ENCODE measurements at regions not wholly inside any gene's neighbourhood (a gene's known extent, or its start where the extent isn't known, plus 50 kb on each side); places are given as distances from the start of the nearest gene placed in this dataset.

DNA sequence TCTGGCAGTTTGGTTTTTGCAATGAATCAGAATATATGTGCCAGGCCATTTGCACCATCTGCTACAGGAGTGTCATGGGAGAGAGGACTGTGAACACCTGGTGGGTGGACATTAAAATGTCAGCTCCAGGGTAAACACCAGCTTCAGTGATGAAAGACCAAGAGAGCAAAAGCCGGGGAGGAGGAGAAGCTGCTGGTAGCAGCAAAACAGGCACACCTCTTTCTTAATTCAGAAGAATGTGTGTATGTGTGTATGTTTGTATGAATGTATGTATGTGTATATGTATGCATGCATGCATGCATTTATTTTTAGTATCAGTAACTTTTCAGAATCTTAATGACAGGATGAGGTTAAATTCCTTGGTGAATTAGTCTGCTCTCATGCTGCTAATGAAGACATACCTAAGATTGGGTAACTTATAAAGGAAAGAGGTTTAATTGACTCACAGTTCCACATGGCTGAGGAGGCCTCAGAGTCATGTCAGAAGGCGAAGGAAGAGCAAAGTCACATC lies 357.4 kb upstream of the PRICKLE1 start:
- H3K27me3 ChIP-seq (ENCODE audit: low read depth), result no peaks in the 10 kb centered on the region
- H3K27ac ChIP-seq, result no peak overlapping the region
- H3K9me3 ChIP-seq, result peaks cover 21% of the 10 kb centered on the region
- intact Hi-C loops (cut with DNase I), result no loop called here
- DNase-seq (no peak), ATAC-seq (no peak)
- no peaks in the 10 kb centered on the region for H3K36me3 ChIP-seq
- H3K4me1 ChIP-seq, result no peaks in the 10 kb centered on the region
- TF ChIP-seq, protein P1, sequence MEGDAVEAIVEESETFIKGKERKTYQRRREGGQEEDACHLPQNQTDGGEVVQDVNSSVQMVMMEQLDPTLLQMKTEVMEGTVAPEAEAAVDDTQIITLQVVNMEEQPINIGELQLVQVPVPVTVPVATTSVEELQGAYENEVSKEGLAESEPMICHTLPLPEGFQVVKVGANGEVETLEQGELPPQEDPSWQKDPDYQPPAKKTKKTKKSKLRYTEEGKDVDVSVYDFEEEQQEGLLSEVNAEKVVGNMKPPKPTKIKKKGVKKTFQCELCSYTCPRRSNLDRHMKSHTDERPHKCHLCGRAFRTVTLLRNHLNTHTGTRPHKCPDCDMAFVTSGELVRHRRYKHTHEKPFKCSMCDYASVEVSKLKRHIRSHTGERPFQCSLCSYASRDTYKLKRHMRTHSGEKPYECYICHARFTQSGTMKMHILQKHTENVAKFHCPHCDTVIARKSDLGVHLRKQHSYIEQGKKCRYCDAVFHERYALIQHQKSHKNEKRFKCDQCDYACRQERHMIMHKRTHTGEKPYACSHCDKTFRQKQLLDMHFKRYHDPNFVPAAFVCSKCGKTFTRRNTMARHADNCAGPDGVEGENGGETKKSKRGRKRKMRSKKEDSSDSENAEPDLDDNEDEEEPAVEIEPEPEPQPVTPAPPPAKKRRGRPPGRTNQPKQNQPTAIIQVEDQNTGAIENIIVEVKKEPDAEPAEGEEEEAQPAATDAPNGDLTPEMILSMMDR (IDR thresholded peaks at IDR 0.05), result no peak
- H3K4me3 ChIP-seq, result no peak overlapping the region

DNA sequence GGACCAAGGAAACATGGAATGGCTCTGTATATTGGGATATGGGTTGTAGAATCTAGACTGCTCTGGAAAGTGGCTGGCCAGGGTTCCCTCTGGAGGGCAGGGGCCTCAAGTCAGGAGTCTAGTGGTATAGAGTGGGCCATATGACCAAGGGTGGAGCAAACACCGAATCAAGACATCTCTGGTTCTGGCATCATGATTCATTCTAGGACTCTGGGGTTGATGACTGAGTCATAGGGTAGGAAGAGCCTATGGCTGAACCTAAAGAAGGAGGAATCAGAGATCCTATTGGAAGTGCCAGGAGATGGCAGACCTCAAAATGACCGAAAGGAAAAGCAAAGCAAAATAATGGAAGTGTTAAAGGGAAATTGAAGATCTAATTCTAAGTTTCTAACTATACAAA lies 356.4 kb upstream of the PRICKLE1 start:
- H3K27me3 ChIP-seq (ENCODE audit: low read depth), result no peaks in the 10 kb centered on the region
- DNase-seq (no peak), ATAC-seq (no peak)
- H3K4me3 ChIP-seq, result no peak overlapping the region
- H3K36me3 ChIP-seq, result no peaks in the 10 kb centered on the region
- TF ChIP-seq, protein P1 (IDR thresholded peaks at IDR 0.05), result no peak
- no peak overlapping the region for H3K27ac ChIP-seq
- peaks cover 27% of the 10 kb centered on the region for H3K9me3 ChIP-seq
- no peaks in the 10 kb centered on the region for H3K4me1 ChIP-seq
- intact Hi-C loops (cut with DNase I), result no loop called here

GRCh38 chr12:42944516-42944915 lies 355.0 kb upstream of the PRICKLE1 start:
- Histone ChIP-seq H3K9me3 (peaks cover 31% of the 10 kb centered on the region), H3K27ac (no peak overlapping the region), H3K4me3 (no peak overlapping the region), H3K4me1 (no peaks in the 10 kb centered on the region), H3K36me3 (no peaks in the 10 kb centered on the region), H3K27me3 (ENCODE audit: low read depth) (no peaks in the 10 kb centered on the region)
- ATAC-seq, result no peak
- TF ChIP-seq, protein P1 (IDR thresholded peaks at IDR 0.05), result no peak
- intact Hi-C loops (cut with DNase I), result no loop called here
- no peak for DNase-seq

DNA sequence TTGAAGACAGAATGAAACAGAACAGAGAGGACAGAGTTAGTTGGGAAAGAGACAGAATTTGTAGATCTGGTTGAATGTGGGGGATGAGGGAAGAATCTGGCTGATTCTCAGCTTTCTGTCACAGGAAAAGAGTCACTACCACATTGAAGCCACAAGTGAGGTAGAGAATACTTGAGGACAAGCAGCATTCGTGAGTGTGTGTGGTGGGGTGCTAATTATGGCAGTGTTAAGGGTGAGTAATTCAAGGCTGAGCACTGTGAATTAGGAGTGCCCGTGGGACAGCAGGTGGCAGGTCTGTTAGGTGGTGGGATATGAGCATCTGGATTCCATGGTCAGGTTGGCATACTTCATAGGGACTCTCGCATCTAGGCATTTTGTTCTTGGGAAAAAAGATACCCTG lies 347.4 kb upstream of the PRICKLE1 start:
- Histone ChIP-seq H3K9me3 (peaks cover 12% of the 10 kb centered on the region), H3K27ac (no peak overlapping the region), H3K36me3 (no peaks in the 10 kb centered on the region), H3K27me3 (ENCODE audit: low read depth) (no peaks in the 10 kb centered on the region), H3K4me3 (no peak overlapping the region), H3K4me1 (no peaks in the 10 kb centered on the region)
- TF ChIP-seq, protein P1 (IDR thresholded peaks at IDR 0.05), result no peak
- DNase-seq (no peak), ATAC-seq (no peak)
- intact Hi-C loops (cut with DNase I), result no loop called here

DNA sequence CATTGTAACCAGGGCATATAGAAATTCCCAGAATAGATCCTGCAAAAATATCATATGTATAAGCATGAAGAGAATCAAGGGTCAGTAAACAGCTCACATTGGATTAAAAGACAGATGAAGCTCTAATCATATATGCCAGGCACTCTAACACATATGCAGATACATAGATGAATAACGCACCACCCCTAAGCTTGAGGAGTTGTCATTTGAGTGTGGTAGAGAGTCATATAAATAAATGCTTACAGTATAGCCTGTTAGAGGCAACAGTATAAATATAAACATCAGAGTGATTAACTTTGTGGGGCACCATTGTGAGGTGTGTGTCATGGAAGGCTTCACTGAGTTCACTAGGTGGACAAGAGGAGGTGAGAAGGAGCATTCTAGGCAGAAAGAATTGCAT lies 346.7 kb upstream of the PRICKLE1 start:
- Histone ChIP-seq H3K4me3 (no peak overlapping the region), H3K9me3 (peaks cover 7% of the 10 kb centered on the region), H3K27me3 (ENCODE audit: low read depth) (no peaks in the 10 kb centered on the region), H3K4me1 (no peaks in the 10 kb centered on the region), H3K27ac (no peak overlapping the region), H3K36me3 (no peaks in the 10 kb centered on the region)
- TF ChIP-seq, protein P1 (IDR thresholded peaks at IDR 0.05), result no peak
- intact Hi-C loops (cut with DNase I), result no loop called here
- ATAC-seq, result no peak
- no peak for DNase-seq

DNA sequence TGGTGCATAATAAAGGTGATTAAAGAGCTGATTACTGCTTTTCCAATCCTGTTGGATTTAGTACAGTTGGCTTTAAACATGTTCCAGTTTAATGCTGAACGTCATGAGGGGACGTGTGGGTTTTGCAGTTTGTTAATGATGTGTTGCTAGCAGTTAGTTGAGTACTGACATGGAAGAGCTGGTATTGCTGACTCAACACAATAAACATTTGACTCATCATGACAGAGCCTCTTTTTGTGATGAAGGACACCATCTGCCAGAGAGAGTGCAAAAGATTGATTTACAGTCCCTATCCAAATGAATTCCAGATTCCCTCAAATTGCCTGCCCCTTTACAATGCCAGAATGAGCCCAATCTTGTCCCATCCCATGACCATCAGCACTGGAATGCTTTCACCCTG lies 346.2 kb upstream of the PRICKLE1 start:
- intact Hi-C loops (cut with DNase I), result no loop called here
- no peak overlapping the region for H3K27ac ChIP-seq
- no peak overlapping the region for H3K4me3 ChIP-seq
- TF ChIP-seq, protein P1 (IDR thresholded peaks at IDR 0.05), result no peak
- no peaks in the 10 kb centered on the region for H3K36me3 ChIP-seq
- H3K4me1 ChIP-seq, result no peaks in the 10 kb centered on the region
- peaks cover 4% of the 10 kb centered on the region for H3K9me3 ChIP-seq
- no peak for DNase-seq
- peak in 1 of 2 donors; percentile 37 for ATAC-seq
- H3K27me3 ChIP-seq (ENCODE audit: low read depth), result no peaks in the 10 kb centered on the region

Data from lower lobe of right lung (tissue), 2 donors.